ENCODE measurements at regions not wholly inside any gene's neighbourhood (a gene's known extent, or its start where the extent isn't known, plus 50 kb on each side); places are given as distances from the start of the nearest gene placed in this dataset.
A peak's percentile ranks its signal among the peaks of the same experiment; 100 is the strongest.

GRCh38 chr11:128195057-128195751 lies 392.2 kb downstream of the ETS1 start:
- no peak for TF ChIP-seq POLR2AphosphoS5 (IDR thresholded peaks at IDR 0.05; ENCODE audit: low read depth, low read length)
- no peak for TF ChIP-seq POLR2A (IDR thresholded peaks at IDR 0.05; ENCODE audit: low read depth, low read length)
- no peak for TF ChIP-seq TAF1 (IDR thresholded peaks at IDR 0.05; ENCODE audit: low read depth, low read length)
- TF ChIP-seq SPI1 (IDR thresholded peaks at IDR 0.05; ENCODE audit: low read depth, low read length), result 0 out of 2 replicates have a peak, but pooled peaks have one; percentile 26
- TF ChIP-seq PAX5 (IDR thresholded peaks at IDR 0.05; ENCODE audit: insufficient read depth, low read length, severe bottlenecking), result no peak
- TF ChIP-seq POU2F2 (IDR thresholded peaks at IDR 0.05; ENCODE audit: low read depth, low read length), result no peak

All from GM12891 (cell line).